SK-N-SH treated with all-trans-retinoic acid at 6 μM for 48 hours (cell line): ENCODE measurements at regions not wholly inside any gene's neighbourhood (a gene's known extent, or its start where the extent isn't known, plus 50 kb on each side); places are given as distances from the start of the nearest gene placed in this dataset.

Experiments used
- ARNTL ChIP-seq: fragments of 450-650 bp; formaldehyde crosslinking; IDR thresholded peaks from 2 replicates; pipeline ENCODE4 v1.5.0; 2020; ENCODE audit warnings: low read depth, mild to moderate bottlenecking, moderate library complexity, borderline replicate concordance
- BACH2 ChIP-seq: fragments of 250-450 bp; sonication (Bioruptor Pico); IDR thresholded peaks from 2 replicates; pipeline ENCODE4 v1.9.0; 2021; ENCODE audit warnings: mild to moderate bottlenecking, borderline replicate concordance
- CSDC2 ChIP-seq: fragments of 250-450 bp; sonication (Bioruptor Pico); IDR thresholded peaks from 2 replicates; pipeline ENCODE4 v1.5.0; 2020; ENCODE audit warnings: mild to moderate bottlenecking, moderate library complexity
- ESRRG ChIP-seq: fragments of 250-450 bp; sonication (Bioruptor Pico); IDR thresholded peaks from 2 replicates; pipeline ENCODE4 v1.6.1; 2021; ENCODE audit warnings: mild to moderate bottlenecking
- PPARA ChIP-seq: fragments of 250-450 bp; sonication (Bioruptor Pico); IDR thresholded peaks from 2 replicates; pipeline ENCODE4 v1.5.0; 2020; ENCODE audit warnings: mild to moderate bottlenecking, borderline replicate concordance
- RARB ChIP-seq: fragments of 250-450 bp; sonication (Bioruptor Pico); IDR thresholded peaks from 2 replicates; pipeline ENCODE4 v1.8.0; 2021; ENCODE audit warnings: mild to moderate bottlenecking, moderate library complexity
- ZFP3 ChIP-seq: fragments of 250-450 bp; sonication (Bioruptor Pico); IDR thresholded peaks from 2 replicates; pipeline ENCODE4 v1.5.0; 2020; ENCODE audit warnings: mild to moderate bottlenecking, moderate library complexity
- ZFP30 ChIP-seq: fragments of 450-650 bp; formaldehyde crosslinking; IDR thresholded peaks from 2 replicates; pipeline ENCODE4 v1.5.0; 2022; ENCODE audit warnings: mild to moderate bottlenecking, moderate library complexity
- ZNF565 ChIP-seq: fragments of 450-650 bp; formaldehyde crosslinking; conservative IDR thresholded peaks from 2 replicates; pipeline ENCODE4 v1.5.0; 2020; ENCODE audit warnings: low read depth, mild to moderate bottlenecking, moderate library complexity
- ZNF70 ChIP-seq: fragments of 450-650 bp; formaldehyde crosslinking; IDR thresholded peaks from 2 replicates; pipeline ENCODE4 v1.5.0; 2020; ENCODE audit warnings: mild to moderate bottlenecking, moderate library complexity
- ZNF8 ChIP-seq: fragments of 450-650 bp; formaldehyde crosslinking; IDR thresholded peaks from 2 replicates; pipeline ENCODE4 v1.5.0; 2020; ENCODE audit warnings: mild to moderate bottlenecking, moderate library complexity
- TF ChIP-seq, protein P1 (sequence below): fragments of 250-450 bp; sonication (Bioruptor Pico); IDR thresholded peaks from 2 replicates; pipeline ENCODE4 v1.8.0; 2020; ENCODE audit warnings: mild to moderate bottlenecking, moderate library complexity, borderline replicate concordance
- TF ChIP-seq, protein P2 (sequence below): fragments of 250-450 bp; sonication (Bioruptor Pico); IDR thresholded peaks from 2 replicates; pipeline ENCODE4 v1.5.1; 2020; ENCODE audit warnings: low read depth, mild to moderate bottlenecking, moderate library complexity
- TF ChIP-seq, protein P3 (sequence below): fragments of 250-450 bp; sonication (Bioruptor Pico); IDR thresholded peaks from 2 replicates; pipeline ENCODE4 v1.8.0; 2021; ENCODE audit warnings: low read depth, mild to moderate bottlenecking, moderate library complexity, borderline replicate concordance

DNA sequence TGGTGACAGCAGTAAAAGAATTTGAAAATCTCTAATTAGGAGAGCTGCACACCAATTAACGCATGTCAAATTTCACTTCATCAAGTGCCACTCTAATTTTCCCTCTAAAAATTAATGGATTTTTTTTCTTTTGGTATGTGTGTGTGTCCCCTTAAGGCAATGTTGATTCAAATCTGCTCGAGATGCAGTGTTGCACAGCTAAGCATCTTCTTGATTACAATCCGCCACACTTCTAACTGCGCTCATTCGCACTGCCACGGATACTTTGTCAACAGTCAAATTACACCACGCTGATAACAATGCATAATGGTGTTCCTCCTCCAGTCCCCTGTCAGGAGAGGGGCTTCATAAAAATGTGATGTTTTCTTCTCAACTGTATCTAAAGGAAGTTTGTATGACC is 261.4 kb downstream of the MEIS1 start:
- TF ChIP-seq ESRRG (CRISPR knock-in tag) (no peak), ZNF8 (CRISPR knock-in tag) (no peak), CSDC2 (CRISPR knock-in tag) (no peak), ZFP3 (CRISPR knock-in tag) (no peak), ZNF565 (CRISPR knock-in tag) (no peak), RARB (CRISPR knock-in tag) (no peak), PPARA (CRISPR knock-in tag) (no peak), ZFP30 (no peak), ARNTL (CRISPR knock-in tag) (no peak), BACH2 (no peak), ZNF70 (no peak)
- TF ChIP-seq, protein P1, sequence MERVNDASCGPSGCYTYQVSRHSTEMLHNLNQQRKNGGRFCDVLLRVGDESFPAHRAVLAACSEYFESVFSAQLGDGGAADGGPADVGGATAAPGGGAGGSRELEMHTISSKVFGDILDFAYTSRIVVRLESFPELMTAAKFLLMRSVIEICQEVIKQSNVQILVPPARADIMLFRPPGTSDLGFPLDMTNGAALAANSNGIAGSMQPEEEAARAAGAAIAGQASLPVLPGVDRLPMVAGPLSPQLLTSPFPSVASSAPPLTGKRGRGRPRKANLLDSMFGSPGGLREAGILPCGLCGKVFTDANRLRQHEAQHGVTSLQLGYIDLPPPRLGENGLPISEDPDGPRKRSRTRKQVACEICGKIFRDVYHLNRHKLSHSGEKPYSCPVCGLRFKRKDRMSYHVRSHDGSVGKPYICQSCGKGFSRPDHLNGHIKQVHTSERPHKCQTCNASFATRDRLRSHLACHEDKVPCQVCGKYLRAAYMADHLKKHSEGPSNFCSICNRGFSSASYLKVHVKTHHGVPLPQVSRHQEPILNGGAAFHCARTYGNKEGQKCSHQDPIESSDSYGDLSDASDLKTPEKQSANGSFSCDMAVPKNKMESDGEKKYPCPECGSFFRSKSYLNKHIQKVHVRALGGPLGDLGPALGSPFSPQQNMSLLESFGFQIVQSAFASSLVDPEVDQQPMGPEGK = no peak
- TF ChIP-seq, protein P2, sequence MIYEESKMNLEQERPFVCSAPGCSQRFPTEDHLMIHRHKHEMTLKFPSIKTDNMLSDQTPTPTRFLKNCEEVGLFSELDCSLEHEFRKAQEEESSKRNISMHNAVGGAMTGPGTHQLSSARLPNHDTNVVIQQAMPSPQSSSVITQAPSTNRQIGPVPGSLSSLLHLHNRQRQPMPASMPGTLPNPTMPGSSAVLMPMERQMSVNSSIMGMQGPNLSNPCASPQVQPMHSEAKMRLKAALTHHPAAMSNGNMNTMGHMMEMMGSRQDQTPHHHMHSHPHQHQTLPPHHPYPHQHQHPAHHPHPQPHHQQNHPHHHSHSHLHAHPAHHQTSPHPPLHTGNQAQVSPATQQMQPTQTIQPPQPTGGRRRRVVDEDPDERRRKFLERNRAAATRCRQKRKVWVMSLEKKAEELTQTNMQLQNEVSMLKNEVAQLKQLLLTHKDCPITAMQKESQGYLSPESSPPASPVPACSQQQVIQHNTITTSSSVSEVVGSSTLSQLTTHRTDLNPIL (CRISPR knock-in tag) = no peak
- TF ChIP-seq, protein P3, sequence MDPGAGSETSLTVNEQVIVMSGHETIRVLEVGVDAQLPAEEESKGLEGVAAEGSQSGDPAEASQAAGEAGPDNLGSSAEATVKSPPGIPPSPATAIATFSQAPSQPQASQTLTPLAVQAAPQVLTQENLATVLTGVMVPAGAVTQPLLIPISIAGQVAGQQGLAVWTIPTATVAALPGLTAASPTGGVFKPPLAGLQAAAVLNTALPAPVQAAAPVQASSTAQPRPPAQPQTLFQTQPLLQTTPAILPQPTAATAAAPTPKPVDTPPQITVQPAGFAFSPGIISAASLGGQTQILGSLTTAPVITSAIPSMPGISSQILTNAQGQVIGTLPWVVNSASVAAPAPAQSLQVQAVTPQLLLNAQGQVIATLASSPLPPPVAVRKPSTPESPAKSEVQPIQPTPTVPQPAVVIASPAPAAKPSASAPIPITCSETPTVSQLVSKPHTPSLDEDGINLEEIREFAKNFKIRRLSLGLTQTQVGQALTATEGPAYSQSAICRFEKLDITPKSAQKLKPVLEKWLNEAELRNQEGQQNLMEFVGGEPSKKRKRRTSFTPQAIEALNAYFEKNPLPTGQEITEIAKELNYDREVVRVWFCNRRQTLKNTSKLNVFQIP = no peak
